Gastroesophageal sphincter (tissue), 3 donors: ENCODE measurements at regions not wholly inside any gene's neighbourhood (a gene's known extent, or its start where the extent isn't known, plus 50 kb on each side); places are given as distances from the start of the nearest gene placed in this dataset.

Experiments
- CTCF ChIP-seq, 4 experiments: fragments of 200-600 bp in 2 of 4; fragments of 450-650 bp in 2 of 4; sonication (generic) in 1 of 4; IDR thresholded peaks; one replicate each; pipeline ENCODE4 v1.5.1; 2017 to 2019; ENCODE audit warnings: antibody characterized with exemption in 4 of 4, mild to moderate bottlenecking in 2 of 4, moderate library complexity in 2 of 4
- EP300 ChIP-seq: sonication (generic); formaldehyde crosslinking; IDR thresholded peaks from one replicate; pipeline ENCODE4 v1.6.1; 2017; ENCODE audit warnings: antibody characterized with exemption, mild to moderate bottlenecking
- POLR2AphosphoS5 ChIP-seq: sonication (generic); formaldehyde crosslinking; IDR thresholded peaks from one replicate; pipeline ENCODE4 v1.6.1; 2017; ENCODE audit warnings: antibody characterized with exemption

- no peak for TF ChIP-seq CTCF (IDR thresholded peaks at IDR 0.05)
- no peak for TF ChIP-seq EP300
- peak; percentile 74 for TF ChIP-seq POLR2AphosphoS5
Measured at GRCh38 chr10:63699785-63700613, 178.8 kb downstream of the REEP3 start.
